ENCODE measurements at regions not wholly inside any gene's neighbourhood (a gene's known extent, or its start where the extent isn't known, plus 50 kb on each side); places are given as distances from the start of the nearest gene placed in this dataset.
"Not testable (repeated sequence)": the region's sequence is repeated elsewhere in the genome, so short reads cannot be mapped to it uniquely, and the experiment has no call there.

GRCh38 chr16:29182501-29182900 lies 197.6 kb downstream of the LAT start:
- no peak for DNase-seq (ENCODE audit: low read depth)

GRCh38 chr16:29181921-29182411 lies 197.1 kb downstream of the LAT start:
- DNase-seq (ENCODE audit: low read depth), result not testable (repeated sequence)

GRCh38 chr16:29181254-29181780 lies 196.5 kb downstream of the LAT start:
- not testable (repeated sequence) for DNase-seq (ENCODE audit: low read depth)

- DNase-seq (ENCODE audit: low read depth), result not testable (repeated sequence)
Measured at GRCh38 chr16:29180206-29180600, 195.4 kb downstream of the LAT start.

GRCh38 chr16:29179401-29180205 lies 194.8 kb downstream of the LAT start:
- DNase-seq (ENCODE audit: low read depth), result not testable (repeated sequence)

- DNase-seq (ENCODE audit: low read depth), result not testable (repeated sequence)
Measured at GRCh38 chr16:29177888-29178726, 193.3 kb downstream of the LAT start.

- DNase-seq (ENCODE audit: low read depth), result not testable (repeated sequence)
Measured at GRCh38 chr16:29177203-29177887, 192.5 kb downstream of the LAT start.

- DNase-seq (ENCODE audit: low read depth), result not testable (repeated sequence)
Measured at GRCh38 chr16:29176822-29177202, 192.0 kb downstream of the LAT start.

GRCh38 chr16:29176154-29176470 lies 191.3 kb downstream of the LAT start:
- DNase-seq (ENCODE audit: low read depth), result not testable (repeated sequence)

- DNase-seq (ENCODE audit: low read depth), result not testable (repeated sequence)
Measured at GRCh38 chr16:29175411-29176153, 190.7 kb downstream of the LAT start.

- DNase-seq (ENCODE audit: low read depth), result not testable (repeated sequence)
Measured at GRCh38 chr16:29173371-29174305, 188.8 kb downstream of the LAT start.

- DNase-seq (ENCODE audit: low read depth), result not testable (repeated sequence)
Measured at GRCh38 chr16:29172098-29172724, 187.4 kb downstream of the LAT start.

- not testable (repeated sequence) for DNase-seq (ENCODE audit: low read depth)
Measured at GRCh38 chr16:29171296-29171695, 186.4 kb downstream of the LAT start.

GRCh38 chr16:29170393-29171119 lies 185.7 kb downstream of the LAT start:
- DNase-seq (ENCODE audit: low read depth), result not testable (repeated sequence)

GRCh38 chr16:29169295-29169994 lies 184.6 kb downstream of the LAT start:
- not testable (repeated sequence) for DNase-seq (ENCODE audit: low read depth)

GRCh38 chr16:29168515-29169259 lies 183.8 kb downstream of the LAT start:
- not testable (repeated sequence) for DNase-seq (ENCODE audit: low read depth)

GRCh38 chr16:29164442-29165089 lies 179.7 kb downstream of the LAT start:
- DNase-seq (ENCODE audit: low read depth), result not testable (repeated sequence)

Measured in stimulated activated CD8-positive, alpha-beta memory T cell treated with anti-CD3 and anti-CD28 coated beads, Interleukin-12 subunit alpha, Interleukin-12 subunit beta, amount 100 ng/mL, for 4 hours (primary cell).